ENCODE measurements at regions not wholly inside any gene's neighbourhood (a gene's known extent, or its start where the extent isn't known, plus 50 kb on each side); places are given as distances from the start of the nearest gene placed in this dataset.

- no peak for TF ChIP-seq CTCF (conservative IDR thresholded peaks at IDR 0.05; ENCODE audit: low read depth, low read length)
- no peak for TF ChIP-seq EZH2 (IDR thresholded peaks at IDR 0.05; ENCODE audit: borderline replicate concordance, low read depth, low read length, poor library complexity, severe bottlenecking)
Measured at GRCh38 chr1:36641776-36642175, 159.1 kb upstream of the CSF3R start.

All from A673 (cell line).